ENCODE measurements at regions not wholly inside any gene's neighbourhood (a gene's known extent, or its start where the extent isn't known, plus 50 kb on each side); places are given as distances from the start of the nearest gene placed in this dataset.

- TF ChIP-seq CTCF (IDR thresholded peaks at IDR 0.05; ENCODE audit: low read depth, low read length, missing input control) (no peak), TAF1 (conservative IDR thresholded peaks at IDR 0.05) (no peak), MAX (IDR thresholded peaks at IDR 0.05) (no peak), NR2F2 (IDR thresholded peaks at IDR 0.05) (no peak), ATF3 (IDR thresholded peaks at IDR 0.05) (no peak), GABPA (IDR thresholded peaks at IDR 0.05 in 1 of 2, conservative IDR thresholded peaks at IDR 0.05 in 1 of 2) (no peak), RAD21 (IDR thresholded peaks at IDR 0.05) (no peak), HNF4A (conservative IDR thresholded peaks at IDR 0.05) (no peak), SP1 (IDR thresholded peaks at IDR 0.05) (no peak), ZBTB33 (IDR thresholded peaks at IDR 0.05) (no peak)
These were observed 142.1 kb upstream of the IPO9 start for GRCh38 chr1:201686714-201687455.

All from liver (tissue), 3 donors.